Body of pancreas (tissue), 4 donors: ENCODE measurements at regions not wholly inside any gene's neighbourhood (a gene's known extent, or its start where the extent isn't known, plus 50 kb on each side); places are given as distances from the start of the nearest gene placed in this dataset.

Experiments used
- POLR2A ChIP-seq, 3 donors: fragments of 450-650 bp; IDR thresholded peaks; one replicate each; pipeline ENCODE4 v1.6.1; 2016; ENCODE audit warnings: antibody characterized with exemption in 3 of 3, mild to moderate bottlenecking in 2 of 3
- TF ChIP-seq, protein P1 (sequence below), 7 experiments: fragments of 450-650 bp in 4 of 7; fragments of 200-600 bp in 3 of 7; sonication (generic) in 3 of 7; IDR thresholded peaks; one replicate each; pipeline ENCODE4 v1.5.1; 2016 to 2019; ENCODE audit warnings: antibody characterized with exemption in 7 of 7

DNA sequence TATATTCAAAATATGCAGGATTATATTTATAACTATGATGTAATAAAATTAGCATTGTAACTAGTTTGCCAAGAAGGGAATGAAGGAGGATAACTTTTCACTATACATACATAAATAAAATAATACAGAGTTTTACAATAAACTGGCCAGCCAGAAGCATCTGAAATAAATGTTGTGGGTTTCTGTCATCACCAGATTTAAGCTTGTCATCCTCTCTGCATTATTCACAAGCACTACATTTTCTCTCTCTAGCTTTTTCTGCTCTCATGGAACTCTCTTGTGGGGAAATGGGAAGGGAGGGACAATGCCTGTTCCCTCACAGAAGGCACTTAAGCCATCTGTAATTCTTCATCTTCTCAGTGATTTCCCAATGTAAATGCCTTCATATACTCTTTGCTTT, 626.8 kb downstream of the SEMA5A start:
- TF ChIP-seq, protein P1, sequence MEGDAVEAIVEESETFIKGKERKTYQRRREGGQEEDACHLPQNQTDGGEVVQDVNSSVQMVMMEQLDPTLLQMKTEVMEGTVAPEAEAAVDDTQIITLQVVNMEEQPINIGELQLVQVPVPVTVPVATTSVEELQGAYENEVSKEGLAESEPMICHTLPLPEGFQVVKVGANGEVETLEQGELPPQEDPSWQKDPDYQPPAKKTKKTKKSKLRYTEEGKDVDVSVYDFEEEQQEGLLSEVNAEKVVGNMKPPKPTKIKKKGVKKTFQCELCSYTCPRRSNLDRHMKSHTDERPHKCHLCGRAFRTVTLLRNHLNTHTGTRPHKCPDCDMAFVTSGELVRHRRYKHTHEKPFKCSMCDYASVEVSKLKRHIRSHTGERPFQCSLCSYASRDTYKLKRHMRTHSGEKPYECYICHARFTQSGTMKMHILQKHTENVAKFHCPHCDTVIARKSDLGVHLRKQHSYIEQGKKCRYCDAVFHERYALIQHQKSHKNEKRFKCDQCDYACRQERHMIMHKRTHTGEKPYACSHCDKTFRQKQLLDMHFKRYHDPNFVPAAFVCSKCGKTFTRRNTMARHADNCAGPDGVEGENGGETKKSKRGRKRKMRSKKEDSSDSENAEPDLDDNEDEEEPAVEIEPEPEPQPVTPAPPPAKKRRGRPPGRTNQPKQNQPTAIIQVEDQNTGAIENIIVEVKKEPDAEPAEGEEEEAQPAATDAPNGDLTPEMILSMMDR (IDR thresholded peaks at IDR 0.05): no peak
- TF ChIP-seq POLR2A (IDR thresholded peaks at IDR 0.05): no peak
